Cardiac fibroblast (primary cell): ENCODE measurements at regions not wholly inside any gene's neighbourhood (a gene's known extent, or its start where the extent isn't known, plus 50 kb on each side); places are given as distances from the start of the nearest gene placed in this dataset.

Source experiments
- DNase-seq, 2 donors: peaks; one replicate each; pipeline versions ENCODE4 v3.0.0 to v3.0.0-alpha.2; 2010; ENCODE audit warnings: low read depth in 2 of 2
- H3K4me3 ChIP-seq, 2 donors: replicated peaks in 1 of 2; 1 replicate in 1 of 2; 2 replicates in 1 of 2; pipeline ENCODE4 v1.5.1; 2011; ENCODE audit warnings: low read depth in 2 of 2, low read length in 2 of 2, mild to moderate bottlenecking in 2 of 2, moderate library complexity in 1 of 2
- TF ChIP-seq, protein P1 (sequence below): IDR thresholded peaks from one replicate; pipeline ENCODE4 v1.5.1; 2011; ENCODE audit warnings: low read depth, mild to moderate bottlenecking, low read length, inconsistent platforms

- no peak for DNase-seq
- H3K4me3 ChIP-seq = no peak overlapping the region
- TF ChIP-seq, protein P1, sequence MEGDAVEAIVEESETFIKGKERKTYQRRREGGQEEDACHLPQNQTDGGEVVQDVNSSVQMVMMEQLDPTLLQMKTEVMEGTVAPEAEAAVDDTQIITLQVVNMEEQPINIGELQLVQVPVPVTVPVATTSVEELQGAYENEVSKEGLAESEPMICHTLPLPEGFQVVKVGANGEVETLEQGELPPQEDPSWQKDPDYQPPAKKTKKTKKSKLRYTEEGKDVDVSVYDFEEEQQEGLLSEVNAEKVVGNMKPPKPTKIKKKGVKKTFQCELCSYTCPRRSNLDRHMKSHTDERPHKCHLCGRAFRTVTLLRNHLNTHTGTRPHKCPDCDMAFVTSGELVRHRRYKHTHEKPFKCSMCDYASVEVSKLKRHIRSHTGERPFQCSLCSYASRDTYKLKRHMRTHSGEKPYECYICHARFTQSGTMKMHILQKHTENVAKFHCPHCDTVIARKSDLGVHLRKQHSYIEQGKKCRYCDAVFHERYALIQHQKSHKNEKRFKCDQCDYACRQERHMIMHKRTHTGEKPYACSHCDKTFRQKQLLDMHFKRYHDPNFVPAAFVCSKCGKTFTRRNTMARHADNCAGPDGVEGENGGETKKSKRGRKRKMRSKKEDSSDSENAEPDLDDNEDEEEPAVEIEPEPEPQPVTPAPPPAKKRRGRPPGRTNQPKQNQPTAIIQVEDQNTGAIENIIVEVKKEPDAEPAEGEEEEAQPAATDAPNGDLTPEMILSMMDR = no peak
These were observed 198.8 kb upstream of the NOX3 start for GRCh38 chr6:155654474-155654873.

- TF ChIP-seq, protein P1 = no peak
- no peak overlapping the region for H3K4me3 ChIP-seq
- no peak for DNase-seq
These were observed 192.7 kb upstream of the NOX3 start for GRCh38 chr6:155648301-155648700.

DNA sequence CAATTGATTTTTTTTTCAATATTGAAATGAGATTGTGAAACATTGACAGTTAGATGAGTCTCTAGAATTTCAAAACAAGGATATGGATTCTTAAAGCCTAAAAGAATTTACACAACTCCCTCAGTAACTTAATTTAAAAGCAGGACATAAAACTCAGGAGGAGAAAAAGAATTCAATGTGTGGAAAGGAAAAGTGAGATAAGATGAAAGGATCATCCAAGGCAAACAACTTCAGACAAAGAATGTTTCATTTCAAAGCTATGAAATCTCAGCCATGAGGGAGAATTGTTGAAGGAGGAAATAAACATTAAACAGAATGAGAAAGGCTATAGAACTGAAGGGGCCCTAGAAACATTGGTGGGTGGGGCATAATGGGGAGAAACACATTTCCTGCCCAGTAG is 191.7 kb upstream of the NOX3 start:
- TF ChIP-seq, protein P1 = no peak
- DNase-seq = peak in 1 of 2 donors; percentile 2
- no peak overlapping the region for H3K4me3 ChIP-seq

GRCh38 chr6:155646443-155646842 is 190.8 kb upstream of the NOX3 start:
- H3K4me3 ChIP-seq = no peak overlapping the region
- DNase-seq = peak; percentile 12 to 47
- TF ChIP-seq, protein P1 = no peak

- H3K4me3 ChIP-seq = no peak overlapping the region
- TF ChIP-seq, protein P1 = no peak
- DNase-seq = peak; percentile 4 to 38
These were observed 189.7 kb upstream of the NOX3 start for GRCh38 chr6:155645325-155645724.

- DNase-seq = no peak
- no peak overlapping the region for H3K4me3 ChIP-seq
- TF ChIP-seq, protein P1 = no peak
These were observed 186.0 kb upstream of the NOX3 start for GRCh38 chr6:155641603-155642002.

GRCh38 chr6:155638200-155638599 is 182.6 kb upstream of the NOX3 start:
- no peak overlapping the region for H3K4me3 ChIP-seq
- TF ChIP-seq, protein P1 = no peak
- no peak for DNase-seq
